SK-N-SH treated with all-trans-retinoic acid at 6 μM for 48 hours (cell line): ENCODE measurements at regions not wholly inside any gene's neighbourhood (a gene's known extent, or its start where the extent isn't known, plus 50 kb on each side); places are given as distances from the start of the nearest gene placed in this dataset.

Experiments
- ATAC-seq: fragments of 200-7000 bp; cut with Tn5 transposase; 3 replicates; pipeline ENCODE4 v1.9.1; 2020; ENCODE audit warnings: mild to moderate bottlenecking, moderate library complexity
- ARNTL ChIP-seq: fragments of 450-650 bp; formaldehyde crosslinking; IDR thresholded peaks from 2 replicates; pipeline ENCODE4 v1.5.0; 2020; ENCODE audit warnings: low read depth, mild to moderate bottlenecking, moderate library complexity, borderline replicate concordance
- CSDC2 ChIP-seq: fragments of 250-450 bp; sonication (Bioruptor Pico); IDR thresholded peaks from 2 replicates; pipeline ENCODE4 v1.5.0; 2020; ENCODE audit warnings: mild to moderate bottlenecking, moderate library complexity
- ESRRG ChIP-seq: fragments of 250-450 bp; sonication (Bioruptor Pico); IDR thresholded peaks from 2 replicates; pipeline ENCODE4 v1.6.1; 2021; ENCODE audit warnings: mild to moderate bottlenecking
- GLIS3 ChIP-seq: fragments of 250-450 bp; sonication (Bioruptor Pico); IDR thresholded peaks from 2 replicates; pipeline ENCODE4 v1.5.0; 2020; ENCODE audit warnings: mild to moderate bottlenecking, moderate library complexity
- ISL1 ChIP-seq: fragments of 250-450 bp; sonication (Bioruptor Pico); IDR thresholded peaks from 2 replicates; pipeline ENCODE4 v2.1.2; 2022; ENCODE audit warnings: mild to moderate bottlenecking, moderate library complexity
- OSR1 ChIP-seq: fragments of 250-450 bp; sonication (Bioruptor Pico); IDR thresholded peaks from 2 replicates; pipeline ENCODE4 v1.8.0; 2022; ENCODE audit warnings: moderate library complexity, mild to moderate bottlenecking, inconsistent platforms
- RARB ChIP-seq: fragments of 250-450 bp; sonication (Bioruptor Pico); IDR thresholded peaks from 2 replicates; pipeline ENCODE4 v1.8.0; 2021; ENCODE audit warnings: mild to moderate bottlenecking, moderate library complexity
- TCF4 ChIP-seq: fragments of 250-450 bp; sonication (Bioruptor Pico); IDR thresholded peaks from 2 replicates; pipeline ENCODE4 v1.8.0; 2021; ENCODE audit warnings: mild to moderate bottlenecking, moderate library complexity, borderline replicate concordance
- TOX ChIP-seq: fragments of 250-450 bp; sonication (Bioruptor Pico); IDR thresholded peaks from 2 replicates; pipeline ENCODE4 v1.8.0; 2021; ENCODE audit warnings: mild to moderate bottlenecking, moderate library complexity, borderline replicate concordance
- ZC3H10 ChIP-seq: fragments of 250-450 bp; sonication (Bioruptor Pico); IDR thresholded peaks from 2 replicates; pipeline ENCODE4 v1.5.1; 2021; ENCODE audit warnings: mild to moderate bottlenecking, moderate library complexity
- ZFP3 ChIP-seq: fragments of 250-450 bp; sonication (Bioruptor Pico); IDR thresholded peaks from 2 replicates; pipeline ENCODE4 v1.5.0; 2020; ENCODE audit warnings: mild to moderate bottlenecking, moderate library complexity
- ZFP30 ChIP-seq: fragments of 450-650 bp; formaldehyde crosslinking; IDR thresholded peaks from 2 replicates; pipeline ENCODE4 v1.5.0; 2022; ENCODE audit warnings: mild to moderate bottlenecking, moderate library complexity
- ZNF565 ChIP-seq: fragments of 450-650 bp; formaldehyde crosslinking; conservative IDR thresholded peaks from 2 replicates; pipeline ENCODE4 v1.5.0; 2020; ENCODE audit warnings: low read depth, mild to moderate bottlenecking, moderate library complexity
- ZNF70 ChIP-seq: fragments of 450-650 bp; formaldehyde crosslinking; IDR thresholded peaks from 2 replicates; pipeline ENCODE4 v1.5.0; 2020; ENCODE audit warnings: mild to moderate bottlenecking, moderate library complexity
- ZNF8 ChIP-seq: fragments of 450-650 bp; formaldehyde crosslinking; IDR thresholded peaks from 2 replicates; pipeline ENCODE4 v1.5.0; 2020; ENCODE audit warnings: mild to moderate bottlenecking, moderate library complexity
- TF ChIP-seq, protein P1 (sequence below): fragments of 250-450 bp; sonication (Bioruptor Pico); IDR thresholded peaks from 2 replicates; pipeline ENCODE4 v1.5.1; 2020; ENCODE audit warnings: low read depth, mild to moderate bottlenecking, moderate library complexity
- TF ChIP-seq, protein P2 (sequence below): fragments of 250-450 bp; sonication (Bioruptor Pico); IDR thresholded peaks from 2 replicates; pipeline ENCODE4 v1.5.1; 2021; ENCODE audit warnings: mild to moderate bottlenecking, moderate library complexity
- TF ChIP-seq, protein P3 (sequence below): fragments of 250-450 bp; sonication (Bioruptor Pico); IDR thresholded peaks from 2 replicates; pipeline ENCODE4 v1.5.0; 2020; ENCODE audit warnings: mild to moderate bottlenecking, moderate library complexity
- TF ChIP-seq, protein P4 (sequence below): fragments of 250-450 bp; sonication (Bioruptor Pico); IDR thresholded peaks from 2 replicates; pipeline ENCODE4 v1.8.0; 2020; ENCODE audit warnings: mild to moderate bottlenecking, moderate library complexity, borderline replicate concordance
- TF ChIP-seq, protein P5 (sequence below): fragments of 250-450 bp; sonication (Bioruptor Pico); IDR thresholded peaks from 2 replicates; pipeline ENCODE4 v1.8.0; 2021; ENCODE audit warnings: low read depth, mild to moderate bottlenecking, moderate library complexity, borderline replicate concordance

DNA sequence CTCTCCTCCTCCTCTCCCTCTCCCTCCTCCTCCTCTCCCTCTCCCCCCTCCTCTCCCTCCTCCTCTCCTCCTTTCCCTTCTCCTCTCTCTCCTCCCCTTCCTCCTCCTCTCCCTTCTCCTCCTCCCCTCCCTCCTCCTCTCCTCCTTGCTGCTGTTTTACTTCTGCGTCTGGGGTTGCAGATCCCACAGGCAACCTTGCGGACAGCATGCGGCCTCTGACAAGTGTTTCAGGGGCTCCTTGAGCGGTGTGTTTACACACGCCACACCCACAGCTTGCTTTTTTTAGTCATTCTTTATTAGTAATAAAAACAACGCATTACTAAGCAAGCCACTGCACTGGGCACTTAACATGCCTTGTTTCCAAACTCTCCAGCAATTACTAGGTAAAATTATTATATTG lies 81.9 kb downstream of the TFAP2C start:
- no peak for TF ChIP-seq ZFP3 (CRISPR knock-in tag)
- TF ChIP-seq ZNF70 (CRISPR knock-in tag): no peak
- no peak for TF ChIP-seq OSR1 (CRISPR knock-in tag)
- no peak for TF ChIP-seq TOX (CRISPR knock-in tag)
- TF ChIP-seq, protein P1, sequence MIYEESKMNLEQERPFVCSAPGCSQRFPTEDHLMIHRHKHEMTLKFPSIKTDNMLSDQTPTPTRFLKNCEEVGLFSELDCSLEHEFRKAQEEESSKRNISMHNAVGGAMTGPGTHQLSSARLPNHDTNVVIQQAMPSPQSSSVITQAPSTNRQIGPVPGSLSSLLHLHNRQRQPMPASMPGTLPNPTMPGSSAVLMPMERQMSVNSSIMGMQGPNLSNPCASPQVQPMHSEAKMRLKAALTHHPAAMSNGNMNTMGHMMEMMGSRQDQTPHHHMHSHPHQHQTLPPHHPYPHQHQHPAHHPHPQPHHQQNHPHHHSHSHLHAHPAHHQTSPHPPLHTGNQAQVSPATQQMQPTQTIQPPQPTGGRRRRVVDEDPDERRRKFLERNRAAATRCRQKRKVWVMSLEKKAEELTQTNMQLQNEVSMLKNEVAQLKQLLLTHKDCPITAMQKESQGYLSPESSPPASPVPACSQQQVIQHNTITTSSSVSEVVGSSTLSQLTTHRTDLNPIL (CRISPR knock-in tag): no peak
- TF ChIP-seq, all 23 proteins: peak for 0
- no peak for ATAC-seq

DNA sequence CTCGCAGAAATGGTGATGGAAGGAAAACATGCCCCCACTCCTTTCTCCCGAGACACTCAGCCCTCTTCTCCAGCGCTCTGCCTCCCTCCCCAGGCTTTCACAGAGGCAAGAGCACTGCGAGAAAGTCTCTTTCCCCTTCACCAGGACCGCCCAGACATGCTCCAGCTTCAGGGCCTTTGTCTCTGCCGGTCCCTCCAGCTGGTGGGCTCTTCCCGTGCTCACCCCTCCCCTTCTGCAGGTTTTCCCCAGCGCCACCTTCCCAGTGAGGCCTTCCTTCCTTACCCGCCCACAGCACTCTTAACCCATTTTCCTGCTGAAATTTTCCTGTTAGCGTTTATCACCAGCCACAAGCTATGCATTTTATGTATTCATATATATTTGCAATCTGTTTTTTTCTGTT lies 86.2 kb downstream of the TFAP2C start:
- TF ChIP-seq TOX (CRISPR knock-in tag): no peak
- TF ChIP-seq, protein P2, sequence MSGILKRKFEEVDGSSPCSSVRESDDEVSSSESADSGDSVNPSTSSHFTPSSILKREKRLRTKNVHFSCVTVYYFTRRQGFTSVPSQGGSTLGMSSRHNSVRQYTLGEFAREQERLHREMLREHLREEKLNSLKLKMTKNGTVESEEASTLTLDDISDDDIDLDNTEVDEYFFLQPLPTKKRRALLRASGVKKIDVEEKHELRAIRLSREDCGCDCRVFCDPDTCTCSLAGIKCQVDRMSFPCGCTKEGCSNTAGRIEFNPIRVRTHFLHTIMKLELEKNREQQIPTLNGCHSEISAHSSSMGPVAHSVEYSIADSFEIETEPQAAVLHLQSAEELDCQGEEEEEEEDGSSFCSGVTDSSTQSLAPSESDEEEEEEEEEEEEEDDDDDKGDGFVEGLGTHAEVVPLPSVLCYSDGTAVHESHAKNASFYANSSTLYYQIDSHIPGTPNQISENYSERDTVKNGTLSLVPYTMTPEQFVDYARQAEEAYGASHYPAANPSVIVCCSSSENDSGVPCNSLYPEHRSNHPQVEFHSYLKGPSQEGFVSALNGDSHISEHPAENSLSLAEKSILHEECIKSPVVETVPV (CRISPR knock-in tag): no peak
- no peak for TF ChIP-seq TCF4 (CRISPR knock-in tag)
- TF ChIP-seq, protein P3, sequence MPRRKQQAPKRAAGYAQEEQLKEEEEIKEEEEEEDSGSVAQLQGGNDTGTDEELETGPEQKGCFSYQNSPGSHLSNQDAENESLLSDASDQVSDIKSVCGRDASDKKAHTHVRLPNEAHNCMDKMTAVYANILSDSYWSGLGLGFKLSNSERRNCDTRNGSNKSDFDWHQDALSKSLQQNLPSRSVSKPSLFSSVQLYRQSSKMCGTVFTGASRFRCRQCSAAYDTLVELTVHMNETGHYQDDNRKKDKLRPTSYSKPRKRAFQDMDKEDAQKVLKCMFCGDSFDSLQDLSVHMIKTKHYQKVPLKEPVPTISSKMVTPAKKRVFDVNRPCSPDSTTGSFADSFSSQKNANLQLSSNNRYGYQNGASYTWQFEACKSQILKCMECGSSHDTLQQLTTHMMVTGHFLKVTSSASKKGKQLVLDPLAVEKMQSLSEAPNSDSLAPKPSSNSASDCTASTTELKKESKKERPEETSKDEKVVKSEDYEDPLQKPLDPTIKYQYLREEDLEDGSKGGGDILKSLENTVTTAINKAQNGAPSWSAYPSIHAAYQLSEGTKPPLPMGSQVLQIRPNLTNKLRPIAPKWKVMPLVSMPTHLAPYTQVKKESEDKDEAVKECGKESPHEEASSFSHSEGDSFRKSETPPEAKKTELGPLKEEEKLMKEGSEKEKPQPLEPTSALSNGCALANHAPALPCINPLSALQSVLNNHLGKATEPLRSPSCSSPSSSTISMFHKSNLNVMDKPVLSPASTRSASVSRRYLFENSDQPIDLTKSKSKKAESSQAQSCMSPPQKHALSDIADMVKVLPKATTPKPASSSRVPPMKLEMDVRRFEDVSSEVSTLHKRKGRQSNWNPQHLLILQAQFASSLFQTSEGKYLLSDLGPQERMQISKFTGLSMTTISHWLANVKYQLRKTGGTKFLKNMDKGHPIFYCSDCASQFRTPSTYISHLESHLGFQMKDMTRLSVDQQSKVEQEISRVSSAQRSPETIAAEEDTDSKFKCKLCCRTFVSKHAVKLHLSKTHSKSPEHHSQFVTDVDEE (CRISPR knock-in tag): no peak
- ATAC-seq: no peak

DNA sequence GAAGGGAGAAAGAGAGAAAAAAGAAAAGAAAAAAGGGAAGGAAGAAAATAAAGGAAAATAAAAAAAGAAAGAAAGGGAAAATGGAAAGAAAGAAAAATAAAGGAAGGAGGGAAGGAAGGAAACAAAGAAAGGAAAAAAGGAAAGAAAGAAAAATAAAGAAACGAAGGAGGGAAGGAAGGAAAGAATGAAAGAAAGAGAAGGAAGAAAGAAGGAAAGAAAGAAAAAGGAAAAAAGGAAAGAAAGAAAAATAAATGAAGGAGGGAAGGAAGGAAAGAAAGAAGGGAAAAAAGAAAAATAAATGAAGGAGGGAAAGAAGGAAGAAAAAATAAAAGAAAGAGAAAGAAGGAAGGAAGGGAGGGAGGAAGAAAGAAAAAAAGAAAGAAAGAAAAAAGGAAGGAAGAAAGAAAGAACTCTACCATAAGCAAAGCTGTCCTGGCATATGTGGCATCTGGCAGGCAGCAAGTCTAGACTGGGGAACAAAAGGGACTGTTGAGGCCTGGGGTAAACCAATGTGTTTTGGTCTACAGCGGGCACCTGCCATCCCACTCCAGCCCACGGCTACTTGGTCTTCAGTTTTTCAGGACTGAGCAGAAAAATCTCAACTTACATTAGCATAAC lies 86.9 kb downstream of the TFAP2C start:
- no peak for ATAC-seq
- TF ChIP-seq RARB: no peak
- TF ChIP-seq ZNF70 (CRISPR knock-in tag): no peak
- TF ChIP-seq ESRRG: no peak
- TF ChIP-seq, protein P2 (CRISPR knock-in tag): no peak
- no peak for TF ChIP-seq ISL1 (CRISPR knock-in tag)
- TF ChIP-seq, protein P1 (CRISPR knock-in tag): no peak
- TF ChIP-seq TOX (CRISPR knock-in tag): no peak
- TF ChIP-seq CSDC2: no peak
- TF ChIP-seq, protein P3 (CRISPR knock-in tag): no peak
- no peak for TF ChIP-seq ZNF8 (CRISPR knock-in tag)
- no peak for TF ChIP-seq GLIS3 (CRISPR knock-in tag)
- TF ChIP-seq, protein P4, sequence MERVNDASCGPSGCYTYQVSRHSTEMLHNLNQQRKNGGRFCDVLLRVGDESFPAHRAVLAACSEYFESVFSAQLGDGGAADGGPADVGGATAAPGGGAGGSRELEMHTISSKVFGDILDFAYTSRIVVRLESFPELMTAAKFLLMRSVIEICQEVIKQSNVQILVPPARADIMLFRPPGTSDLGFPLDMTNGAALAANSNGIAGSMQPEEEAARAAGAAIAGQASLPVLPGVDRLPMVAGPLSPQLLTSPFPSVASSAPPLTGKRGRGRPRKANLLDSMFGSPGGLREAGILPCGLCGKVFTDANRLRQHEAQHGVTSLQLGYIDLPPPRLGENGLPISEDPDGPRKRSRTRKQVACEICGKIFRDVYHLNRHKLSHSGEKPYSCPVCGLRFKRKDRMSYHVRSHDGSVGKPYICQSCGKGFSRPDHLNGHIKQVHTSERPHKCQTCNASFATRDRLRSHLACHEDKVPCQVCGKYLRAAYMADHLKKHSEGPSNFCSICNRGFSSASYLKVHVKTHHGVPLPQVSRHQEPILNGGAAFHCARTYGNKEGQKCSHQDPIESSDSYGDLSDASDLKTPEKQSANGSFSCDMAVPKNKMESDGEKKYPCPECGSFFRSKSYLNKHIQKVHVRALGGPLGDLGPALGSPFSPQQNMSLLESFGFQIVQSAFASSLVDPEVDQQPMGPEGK: no peak
- no peak for TF ChIP-seq ZFP30 (CRISPR knock-in tag)
- TF ChIP-seq ZNF565: no peak
- TF ChIP-seq ZFP3 (CRISPR knock-in tag): no peak
- no peak for TF ChIP-seq ARNTL (CRISPR knock-in tag)
- TF ChIP-seq, protein P5, sequence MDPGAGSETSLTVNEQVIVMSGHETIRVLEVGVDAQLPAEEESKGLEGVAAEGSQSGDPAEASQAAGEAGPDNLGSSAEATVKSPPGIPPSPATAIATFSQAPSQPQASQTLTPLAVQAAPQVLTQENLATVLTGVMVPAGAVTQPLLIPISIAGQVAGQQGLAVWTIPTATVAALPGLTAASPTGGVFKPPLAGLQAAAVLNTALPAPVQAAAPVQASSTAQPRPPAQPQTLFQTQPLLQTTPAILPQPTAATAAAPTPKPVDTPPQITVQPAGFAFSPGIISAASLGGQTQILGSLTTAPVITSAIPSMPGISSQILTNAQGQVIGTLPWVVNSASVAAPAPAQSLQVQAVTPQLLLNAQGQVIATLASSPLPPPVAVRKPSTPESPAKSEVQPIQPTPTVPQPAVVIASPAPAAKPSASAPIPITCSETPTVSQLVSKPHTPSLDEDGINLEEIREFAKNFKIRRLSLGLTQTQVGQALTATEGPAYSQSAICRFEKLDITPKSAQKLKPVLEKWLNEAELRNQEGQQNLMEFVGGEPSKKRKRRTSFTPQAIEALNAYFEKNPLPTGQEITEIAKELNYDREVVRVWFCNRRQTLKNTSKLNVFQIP (CRISPR knock-in tag): no peak
- no peak for TF ChIP-seq ZC3H10
